OCI-LY3 (cell line): ENCODE measurements at regions not wholly inside any gene's neighbourhood (a gene's known extent, or its start where the extent isn't known, plus 50 kb on each side); places are given as distances from the start of the nearest gene placed in this dataset.

Experiments
- EZH2phosphoT487 ChIP-seq: fragments of 200-600 bp; shearing (Covaris generic); IDR thresholded peaks from 2 replicates; pipeline ENCODE4 v1.6.1; 2018; ENCODE audit warnings: antibody characterized with exemption, mixed run types, low read depth
- TF ChIP-seq, protein P1 (sequence below): fragments of 200-600, 300-600 bp; sonication (generic); IDR thresholded peaks from 2 replicates; pipeline ENCODE4 v1.5.1; 2014; ENCODE audit warnings: antibody characterized with exemption, low read length, low read depth

- TF ChIP-seq, protein P1, sequence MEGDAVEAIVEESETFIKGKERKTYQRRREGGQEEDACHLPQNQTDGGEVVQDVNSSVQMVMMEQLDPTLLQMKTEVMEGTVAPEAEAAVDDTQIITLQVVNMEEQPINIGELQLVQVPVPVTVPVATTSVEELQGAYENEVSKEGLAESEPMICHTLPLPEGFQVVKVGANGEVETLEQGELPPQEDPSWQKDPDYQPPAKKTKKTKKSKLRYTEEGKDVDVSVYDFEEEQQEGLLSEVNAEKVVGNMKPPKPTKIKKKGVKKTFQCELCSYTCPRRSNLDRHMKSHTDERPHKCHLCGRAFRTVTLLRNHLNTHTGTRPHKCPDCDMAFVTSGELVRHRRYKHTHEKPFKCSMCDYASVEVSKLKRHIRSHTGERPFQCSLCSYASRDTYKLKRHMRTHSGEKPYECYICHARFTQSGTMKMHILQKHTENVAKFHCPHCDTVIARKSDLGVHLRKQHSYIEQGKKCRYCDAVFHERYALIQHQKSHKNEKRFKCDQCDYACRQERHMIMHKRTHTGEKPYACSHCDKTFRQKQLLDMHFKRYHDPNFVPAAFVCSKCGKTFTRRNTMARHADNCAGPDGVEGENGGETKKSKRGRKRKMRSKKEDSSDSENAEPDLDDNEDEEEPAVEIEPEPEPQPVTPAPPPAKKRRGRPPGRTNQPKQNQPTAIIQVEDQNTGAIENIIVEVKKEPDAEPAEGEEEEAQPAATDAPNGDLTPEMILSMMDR, result no peak
- no peak for TF ChIP-seq EZH2phosphoT487
Observed at GRCh38 chr12:59007620-59008019, 87.3 kb upstream of the LRIG3 start.
